Keratinocyte (primary cell): ENCODE measurements at regions not wholly inside any gene's neighbourhood (a gene's known extent, or its start where the extent isn't known, plus 50 kb on each side); places are given as distances from the start of the nearest gene placed in this dataset.

Source experiments
- DNase-seq: peaks from one replicate; pipeline ENCODE4 v3.0.0-alpha.2; 2011; ENCODE audit warnings: low read depth, missing footprints, low spot score
- FAIRE-seq: peaks from 2 replicates; lab custom pipeline; 2011; peaks lifted over from hg19 to GRCh38; lab: Jason Lieb, UNC
- H2AFZ ChIP-seq: 2 replicates; pipeline ENCODE4 v1.6.0; 2012; ENCODE audit warnings: low read length, control low read depth, inconsistent platforms; ENCODE audit not compliant: control insufficient read depth
- H3K27ac ChIP-seq: 2 replicates; pipeline ENCODE4 v1.5.1; 2011; ENCODE audit warnings: low read length; ENCODE audit not compliant: control insufficient read depth, insufficient read depth
- H3K27me3 ChIP-seq: 3 replicates; pipeline ENCODE4 v1.6.0; 2011; ENCODE audit warnings: low read length; ENCODE audit not compliant: control insufficient read depth, insufficient read depth; ENCODE audit errors: extremely low read depth
- H3K36me3 ChIP-seq, 2 experiments: 2 replicates in 1 of 2; 3 replicates in 1 of 2; pipeline ENCODE4 v1.5.1; 2011; ENCODE audit warnings: low read length in 2 of 2, mild to moderate bottlenecking in 1 of 2; ENCODE audit not compliant: control insufficient read depth in 2 of 2, insufficient read depth in 2 of 2; ENCODE audit errors: extremely low read depth in 1 of 2
- H3K4me1 ChIP-seq: 3 replicates; pipeline ENCODE4 v1.5.1; 2011; ENCODE audit warnings: low read length; ENCODE audit not compliant: control insufficient read depth, insufficient read depth; ENCODE audit errors: extremely low read depth
- H3K4me2 ChIP-seq: 3 replicates; pipeline ENCODE4 v1.6.0; 2011; ENCODE audit warnings: low read depth, low read length; ENCODE audit not compliant: control insufficient read depth, insufficient read depth; ENCODE audit errors: extremely low read depth
- H3K4me3 ChIP-seq, 3 experiments: fragments of 200-600 bp in 1 of 3; sonication (generic) in 1 of 3; 2 replicates in 2 of 3; 3 replicates in 1 of 3; pipeline ENCODE4 v1.5.1; 2011 to 2016; ENCODE audit warnings: low read length in 3 of 3, mild to moderate bottlenecking in 3 of 3, control low read depth in 2 of 3, inconsistent platforms in 1 of 3, low read depth in 1 of 3, mixed read lengths in 1 of 3, mixed run types in 1 of 3, moderate library complexity in 1 of 3; ENCODE audit not compliant: control insufficient read depth in 2 of 3, insufficient read depth in 2 of 3; ENCODE audit errors: extremely low read depth in 1 of 3
- H3K79me2 ChIP-seq: 2 replicates; pipeline ENCODE4 v1.6.0; 2012; ENCODE audit warnings: low read length; ENCODE audit not compliant: control insufficient read depth, insufficient read depth
- H3K9ac ChIP-seq: 3 replicates; pipeline ENCODE4 v1.6.0; 2011; ENCODE audit warnings: low read length; ENCODE audit not compliant: control insufficient read depth, insufficient read depth; ENCODE audit errors: extremely low read depth
- H3K9me1 ChIP-seq: 3 replicates; pipeline ENCODE4 v1.6.0; 2011; ENCODE audit warnings: low read length; ENCODE audit not compliant: control insufficient read depth, insufficient read depth; ENCODE audit errors: extremely low read depth
- H3K9me3 ChIP-seq: 2 replicates; pipeline ENCODE4 v1.5.1; 2012; ENCODE audit warnings: low read depth, low read length; ENCODE audit not compliant: control insufficient read depth
- H4K20me1 ChIP-seq: 3 replicates; pipeline ENCODE4 v1.6.0; 2011; ENCODE audit warnings: low read length; ENCODE audit not compliant: control insufficient read depth, insufficient read depth; ENCODE audit errors: extremely low read depth
- CTCF ChIP-seq, 3 experiments: IDR thresholded peaks in 1 of 3; conservative IDR thresholded peaks in 1 of 3; optimal IDR thresholded peaks in 1 of 3; 2 replicates in 2 of 3; 3 replicates in 1 of 3; pipeline versions ENCODE3 to v1.5.1; 2011; ENCODE audit warnings: low read length in 3 of 3, mild to moderate bottlenecking in 3 of 3, moderate library complexity in 2 of 3, control low read depth in 1 of 3, inconsistent platforms in 1 of 3; ENCODE audit not compliant: insufficient read depth in 2 of 3; ENCODE audit errors: extremely low read depth in 1 of 3
- EZH2 ChIP-seq: IDR thresholded peaks from one replicate; pipeline ENCODE4 v1.6.1; 2012; ENCODE audit warnings: inconsistent platforms, mild to moderate bottlenecking, low read length, moderate library complexity
- dilution Hi-C: fragments of 300-500 bp; cut with MboI; formaldehyde crosslinking; loops from one replicate; pipeline ENCODE4 v1.7.0; 2020; ENCODE audit warnings: low sequenced_read_pairs; ENCODE audit not compliant: extremely low pct_ligation_motif_present

GRCh38 chr2:142416996-142417395 lies 286.2 kb upstream of the LRP1B start:
- Histone ChIP-seq H3K9ac (no peak overlapping the region), H3K9me1 (no peaks in the 10 kb centered on the region), H3K4me2 (no peak overlapping the region), H3K27ac (no peak overlapping the region), H3K36me3 (no peaks in the 10 kb centered on the region), H2AFZ (no peak overlapping the region), H3K4me1 (no peaks in the 10 kb centered on the region), H3K4me3 (no peak overlapping the region), H3K79me2 (no peaks in the 10 kb centered on the region), H3K9me3 (no peaks in the 10 kb centered on the region), H3K27me3 (no peaks in the 10 kb centered on the region), H4K20me1 (no peaks in the 10 kb centered on the region)
- DNase-seq = no peak
- TF ChIP-seq CTCF (optimal IDR thresholded peaks at IDR 0.05 in 1 of 3, IDR thresholded peaks at IDR 0.05 in 1 of 3, conservative IDR thresholded peaks at IDR 0.05 in 1 of 3; ENCODE audit: extremely low read depth in 1 of 3, insufficient read depth in 2 of 3, low read length in 3 of 3) (no peak), EZH2 (no peak)
- no peak for FAIRE-seq
- dilution Hi-C loops = no loop called here

- no peaks in the 10 kb centered on the region for H3K4me1 ChIP-seq
- H2AFZ ChIP-seq = no peak overlapping the region
- no peak overlapping the region for H3K9ac ChIP-seq
- dilution Hi-C loops = no loop called here
- H3K27me3 ChIP-seq = no peaks in the 10 kb centered on the region
- no peak overlapping the region for H3K4me3 ChIP-seq
- DNase-seq = no peak
- H3K4me2 ChIP-seq = no peak overlapping the region
- TF ChIP-seq CTCF (optimal IDR thresholded peaks at IDR 0.05 in 1 of 3, IDR thresholded peaks at IDR 0.05 in 1 of 3, conservative IDR thresholded peaks at IDR 0.05 in 1 of 3; ENCODE audit: extremely low read depth in 1 of 3, insufficient read depth in 2 of 3, low read length in 3 of 3) = no peak
- TF ChIP-seq EZH2 = no peak
- no peaks in the 10 kb centered on the region for H3K9me3 ChIP-seq
- H3K36me3 ChIP-seq = no peaks in the 10 kb centered on the region
- no peak overlapping the region for H3K27ac ChIP-seq
- no peaks in the 10 kb centered on the region for H4K20me1 ChIP-seq
- H3K9me1 ChIP-seq = no peaks in the 10 kb centered on the region
- FAIRE-seq = no peak
- H3K79me2 ChIP-seq = no peaks in the 10 kb centered on the region
These were observed 284.6 kb upstream of the LRP1B start for GRCh38 chr2:142415461-142415860.
